Glutamatergic neuron (in vitro differentiated cells): ENCODE measurements at regions not wholly inside any gene's neighbourhood (a gene's known extent, or its start where the extent isn't known, plus 50 kb on each side); places are given as distances from the start of the nearest gene placed in this dataset.
"Not testable (repeated sequence)": the region's sequence is repeated elsewhere in the genome, so short reads cannot be mapped to it uniquely, and the experiment has no call there.

Experiments used
- DNase-seq: peaks from one replicate; pipeline ENCODE4 v3.0.0; 2022
- H3K27ac Mint-ChIP-seq: one replicate; pipeline ENCODE4 v1.8.0; 2020; ENCODE audit warnings: mild to moderate bottlenecking, mixed read lengths, inconsistent platforms; ENCODE audit not compliant: unreplicated experiment
- H3K27me3 Mint-ChIP-seq: one replicate; pipeline ENCODE4 v1.8.0; 2020; ENCODE audit warnings: mild to moderate bottlenecking, moderate library complexity, mixed read lengths, inconsistent platforms; ENCODE audit not compliant: unreplicated experiment
- H3K36me3 Mint-ChIP-seq: one replicate; pipeline ENCODE4 v1.8.0; 2020; ENCODE audit warnings: mild to moderate bottlenecking, mixed read lengths, inconsistent platforms; ENCODE audit not compliant: unreplicated experiment
- H3K4me1 Mint-ChIP-seq: one replicate; pipeline ENCODE4 v1.8.0; 2020; ENCODE audit warnings: mild to moderate bottlenecking, low read depth, mixed read lengths, inconsistent platforms; ENCODE audit not compliant: unreplicated experiment
- H3K4me3 Mint-ChIP-seq: one replicate; pipeline ENCODE4 v1.8.0; 2020; ENCODE audit warnings: mild to moderate bottlenecking, mixed read lengths, inconsistent platforms; ENCODE audit not compliant: unreplicated experiment
- H3K9me3 Mint-ChIP-seq: one replicate; pipeline ENCODE4 v1.8.0; 2020; ENCODE audit warnings: mild to moderate bottlenecking, moderate library complexity, mixed read lengths, inconsistent platforms; ENCODE audit not compliant: unreplicated experiment
- TF ChIP-seq, protein P1 (sequence below): fragments of 200-600 bp; sonication (generic); IDR thresholded peaks from one replicate; pipeline ENCODE4 v1.5.0; 2021; ENCODE audit not compliant: partially characterized antibody, unreplicated experiment

DNA sequence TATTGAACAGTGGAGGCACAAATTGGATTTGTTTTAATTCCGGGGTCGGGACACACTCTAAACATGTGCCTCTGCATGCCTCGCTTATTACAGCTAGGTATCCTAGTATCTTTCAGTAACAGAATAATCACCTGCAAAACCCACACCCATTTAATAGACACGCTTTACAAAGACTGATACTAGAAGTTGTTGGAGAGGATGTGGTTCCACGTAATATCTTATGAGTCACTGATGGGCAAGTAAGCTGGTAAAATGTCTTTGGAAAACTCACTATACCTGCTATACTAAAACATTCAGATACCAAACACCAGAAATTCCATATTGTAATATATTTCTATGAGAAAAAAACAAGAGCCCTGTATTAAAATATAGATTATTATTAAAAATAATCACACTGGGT, 84.0 kb downstream of the GGTLC2 start:
- H3K36me3 Mint-ChIP-seq: no peaks in the 10 kb centered on the region
- H3K4me3 Mint-ChIP-seq: no peak overlapping the region
- no peaks in the 10 kb centered on the region for H3K9me3 Mint-ChIP-seq
- H3K4me1 Mint-ChIP-seq: no peaks in the 10 kb centered on the region
- TF ChIP-seq, protein P1, sequence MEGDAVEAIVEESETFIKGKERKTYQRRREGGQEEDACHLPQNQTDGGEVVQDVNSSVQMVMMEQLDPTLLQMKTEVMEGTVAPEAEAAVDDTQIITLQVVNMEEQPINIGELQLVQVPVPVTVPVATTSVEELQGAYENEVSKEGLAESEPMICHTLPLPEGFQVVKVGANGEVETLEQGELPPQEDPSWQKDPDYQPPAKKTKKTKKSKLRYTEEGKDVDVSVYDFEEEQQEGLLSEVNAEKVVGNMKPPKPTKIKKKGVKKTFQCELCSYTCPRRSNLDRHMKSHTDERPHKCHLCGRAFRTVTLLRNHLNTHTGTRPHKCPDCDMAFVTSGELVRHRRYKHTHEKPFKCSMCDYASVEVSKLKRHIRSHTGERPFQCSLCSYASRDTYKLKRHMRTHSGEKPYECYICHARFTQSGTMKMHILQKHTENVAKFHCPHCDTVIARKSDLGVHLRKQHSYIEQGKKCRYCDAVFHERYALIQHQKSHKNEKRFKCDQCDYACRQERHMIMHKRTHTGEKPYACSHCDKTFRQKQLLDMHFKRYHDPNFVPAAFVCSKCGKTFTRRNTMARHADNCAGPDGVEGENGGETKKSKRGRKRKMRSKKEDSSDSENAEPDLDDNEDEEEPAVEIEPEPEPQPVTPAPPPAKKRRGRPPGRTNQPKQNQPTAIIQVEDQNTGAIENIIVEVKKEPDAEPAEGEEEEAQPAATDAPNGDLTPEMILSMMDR: no peak
- H3K27ac Mint-ChIP-seq: no peak overlapping the region
- H3K27me3 Mint-ChIP-seq: peaks cover 2% of the 10 kb centered on the region
- DNase-seq: no peak

DNA sequence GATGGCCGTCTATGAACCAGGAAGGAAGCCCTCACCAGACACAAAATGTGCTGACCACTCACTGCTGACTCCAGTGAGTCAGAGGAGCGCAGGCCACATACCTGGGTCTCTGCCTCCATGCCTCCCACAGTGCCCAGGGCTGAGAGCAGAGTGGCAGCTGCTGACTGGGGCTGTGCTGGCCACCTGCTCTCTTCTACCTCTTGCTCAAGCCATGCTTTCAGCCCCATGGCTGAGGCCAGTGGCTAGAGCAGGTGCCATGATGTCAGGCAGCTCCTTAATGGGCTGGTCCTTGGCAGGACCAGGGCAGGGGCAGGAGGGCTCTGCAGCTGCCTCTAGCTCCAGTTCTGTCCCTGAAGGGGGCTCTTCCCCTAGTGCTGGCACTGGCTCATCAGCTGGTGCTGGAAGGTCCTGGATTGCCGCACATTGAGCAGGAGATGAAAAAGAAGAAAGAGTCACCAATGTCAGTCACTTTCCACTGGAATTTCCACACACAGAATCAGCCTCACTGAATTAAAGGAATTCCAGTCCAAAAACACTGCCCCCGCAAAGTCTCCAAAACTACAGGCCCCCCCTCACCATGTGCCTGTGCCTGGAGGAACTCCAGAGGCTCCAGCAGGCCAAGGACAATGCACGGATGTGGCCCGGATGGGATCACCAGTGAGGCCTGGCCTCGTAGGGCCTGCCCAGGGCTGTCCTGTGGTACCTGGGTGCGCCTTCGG, 86.4 kb downstream of the GGTLC2 start:
- no peaks in the 10 kb centered on the region for H3K9me3 Mint-ChIP-seq
- peaks cover 2% of the 10 kb centered on the region for H3K27me3 Mint-ChIP-seq
- no peaks in the 10 kb centered on the region for H3K4me1 Mint-ChIP-seq
- no peak for DNase-seq
- TF ChIP-seq, protein P1: no peak
- no peaks in the 10 kb centered on the region for H3K36me3 Mint-ChIP-seq
- H3K27ac Mint-ChIP-seq: no peak overlapping the region
- no peak overlapping the region for H3K4me3 Mint-ChIP-seq

- Mint-ChIP-seq H3K4me1 (no peaks in the 10 kb centered on the region), H3K27ac (no peak overlapping the region), H3K36me3 (no peaks in the 10 kb centered on the region), H3K27me3 (peaks cover 2% of the 10 kb centered on the region), H3K4me3 (no peak overlapping the region), H3K9me3 (no peaks in the 10 kb centered on the region)
- no peak for DNase-seq
- TF ChIP-seq, protein P1: no peak
These were observed 86.9 kb downstream of the GGTLC2 start for GRCh38 chr22:22731374-22731676.

- not testable (repeated sequence) for DNase-seq, H3K27ac Mint-ChIP-seq, H3K4me1 Mint-ChIP-seq, H3K36me3 Mint-ChIP-seq, H3K27me3 Mint-ChIP-seq, H3K4me3 Mint-ChIP-seq, H3K9me3 Mint-ChIP-seq
These were observed 88.6 kb downstream of the GGTLC2 start for GRCh38 chr22:22733006-22733405.

DNA sequence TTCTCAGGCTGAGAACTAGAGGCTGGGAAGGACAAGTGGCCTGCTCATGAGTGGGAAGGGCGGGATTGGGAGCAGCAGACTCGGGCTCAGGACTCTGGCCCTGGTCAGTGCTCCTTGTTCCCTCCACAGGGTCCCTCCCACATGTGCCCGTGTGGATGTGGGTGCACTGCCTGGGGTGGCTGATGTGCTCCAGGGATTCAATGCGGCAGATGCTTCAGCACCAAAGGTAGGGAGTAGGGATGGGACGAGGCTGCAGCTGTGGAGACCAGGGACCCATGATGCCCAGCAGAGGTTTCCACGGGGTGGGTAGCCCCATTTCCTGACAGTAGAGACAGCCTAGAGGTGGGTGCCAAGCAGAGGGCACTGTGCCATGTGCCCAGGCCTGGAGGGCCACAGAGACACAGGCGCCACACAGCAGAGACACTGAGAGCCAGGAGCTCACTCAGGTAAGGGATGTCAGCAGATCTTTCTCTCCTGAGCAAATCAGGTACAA, 89.5 kb downstream of the GGTLC2 start:
- Mint-ChIP-seq H3K36me3 (no peaks in the 10 kb centered on the region), H3K4me1 (no peaks in the 10 kb centered on the region), H3K27me3 (peaks cover 5% of the 10 kb centered on the region), H3K9me3 (no peaks in the 10 kb centered on the region), H3K4me3 (no peak overlapping the region), H3K27ac (no peak overlapping the region)
- TF ChIP-seq, protein P1: no peak
- DNase-seq: no peak

GRCh38 chr22:22734395-22735272, 90.2 kb downstream of the GGTLC2 start:
- not testable (repeated sequence) for H3K27me3 Mint-ChIP-seq, H3K4me1 Mint-ChIP-seq, H3K27ac Mint-ChIP-seq, DNase-seq, H3K4me3 Mint-ChIP-seq, H3K9me3 Mint-ChIP-seq, H3K36me3 Mint-ChIP-seq

DNA sequence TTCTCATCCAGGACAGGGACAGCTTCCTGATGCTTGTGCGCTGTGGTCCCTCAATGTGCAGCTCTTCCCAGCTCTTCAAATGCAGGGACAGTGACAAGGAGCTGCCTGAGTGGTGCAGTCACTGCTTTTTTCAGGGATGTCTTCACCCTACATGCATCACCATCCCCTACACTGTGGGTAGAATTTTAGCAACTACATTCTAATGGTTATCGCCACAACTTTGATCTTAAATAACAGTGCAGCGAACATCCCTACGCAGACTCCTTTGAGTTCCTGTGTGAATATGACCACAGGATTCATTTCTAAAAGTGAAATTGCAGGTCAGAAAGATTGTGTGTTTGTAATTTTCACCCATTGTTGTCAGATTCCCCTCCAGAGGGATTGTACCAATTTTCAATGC, 90.9 kb downstream of the GGTLC2 start:
- not testable (repeated sequence) for H3K4me3 Mint-ChIP-seq, DNase-seq, H3K36me3 Mint-ChIP-seq, H3K27ac Mint-ChIP-seq, H3K27me3 Mint-ChIP-seq, H3K4me1 Mint-ChIP-seq, H3K9me3 Mint-ChIP-seq
